Stimulated activated CD4-positive, alpha-beta T cell treated with anti-CD3 and anti-CD28 coated beads, Interleukin-12 subunit alpha, Interleukin-12 subunit beta, amount 100 ng/mL, for 48 hours (primary cell): ENCODE measurements at regions not wholly inside any gene's neighbourhood (a gene's known extent, or its start where the extent isn't known, plus 50 kb on each side); places are given as distances from the start of the nearest gene placed in this dataset.

Source experiments
- DNase-seq, 3 donors: peaks; one replicate each; pipeline ENCODE4 v3.0.0-alpha.2; 2020; ENCODE audit warnings: low read depth in 2 of 3, low spot score in 1 of 3

DNA sequence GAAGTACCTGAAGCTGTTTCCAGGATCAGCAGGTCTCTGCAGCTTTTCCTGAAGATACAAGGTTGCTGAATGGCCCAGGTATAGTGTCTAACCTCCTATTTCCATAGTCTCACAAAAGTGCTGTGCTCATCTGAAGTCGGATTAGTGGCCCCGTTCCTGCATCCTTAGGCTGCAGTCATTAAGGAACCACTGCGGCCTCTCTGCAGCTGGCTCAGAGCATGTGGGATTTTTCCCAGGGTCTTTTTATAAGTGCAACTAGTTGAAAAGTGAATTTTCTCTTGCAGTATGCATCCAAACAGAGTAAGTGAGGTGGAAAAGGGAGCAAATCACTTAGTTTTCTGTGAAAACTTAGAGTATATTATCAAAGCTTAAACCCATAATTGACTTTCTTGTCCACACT is 565.3 kb upstream of the NEGR1 start:
- DNase-seq = no peak

DNA sequence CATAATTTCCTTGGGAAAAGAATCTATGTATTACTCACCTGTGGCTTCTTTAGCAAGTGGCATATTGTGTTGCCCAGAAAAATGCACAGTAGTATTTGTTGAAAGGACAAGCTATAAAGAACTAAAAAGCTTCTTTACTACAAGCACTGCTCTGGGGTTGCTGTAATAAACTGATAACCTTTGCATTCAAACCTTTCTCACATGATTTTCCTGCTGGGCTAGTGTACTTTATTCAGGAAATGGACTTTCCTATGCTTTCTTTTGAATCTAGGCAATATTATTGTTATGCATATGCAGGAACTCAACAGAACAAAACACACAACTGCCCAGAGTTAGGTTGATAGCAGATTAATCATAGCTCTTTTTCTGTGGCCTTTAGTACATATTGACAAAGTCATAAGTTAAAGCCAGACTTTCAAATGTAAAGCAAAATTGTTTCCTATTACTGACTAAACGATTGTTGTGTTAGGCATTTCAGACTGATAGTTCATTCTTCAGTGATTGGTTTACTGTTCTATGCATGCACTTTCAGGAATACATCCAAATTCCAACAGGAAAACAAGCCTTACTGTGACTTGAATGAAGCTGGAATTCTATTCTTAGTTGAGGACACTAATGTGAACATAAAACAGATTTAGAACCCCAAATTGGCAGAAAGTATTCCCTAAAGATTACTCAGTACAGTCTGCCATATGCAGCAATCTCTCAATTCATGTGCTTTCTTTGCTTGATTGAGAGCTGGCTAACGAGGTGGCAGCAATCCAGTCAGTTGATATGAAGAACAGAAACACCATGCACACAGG is 564.3 kb upstream of the NEGR1 start:
- DNase-seq = no peak

DNA sequence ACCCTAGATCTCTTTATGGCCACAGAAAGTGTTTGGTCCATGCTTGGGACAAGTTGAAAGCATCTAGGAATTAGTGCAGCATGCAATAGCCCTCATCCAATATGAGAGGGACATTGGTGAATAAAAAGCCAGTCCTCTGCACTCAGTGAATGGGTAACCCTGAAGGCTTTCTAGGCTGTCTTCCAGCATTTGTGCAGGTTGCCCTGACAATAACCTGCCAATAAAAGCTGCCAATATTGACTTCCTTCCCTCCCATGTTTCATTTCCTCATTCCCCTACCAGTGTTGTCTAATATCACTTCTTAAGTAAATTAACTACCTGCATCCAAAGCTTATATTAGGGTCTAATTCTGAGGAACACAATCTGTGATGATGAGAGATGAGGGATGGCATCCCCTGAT is 563.6 kb upstream of the NEGR1 start:
- DNase-seq = no peak

DNA sequence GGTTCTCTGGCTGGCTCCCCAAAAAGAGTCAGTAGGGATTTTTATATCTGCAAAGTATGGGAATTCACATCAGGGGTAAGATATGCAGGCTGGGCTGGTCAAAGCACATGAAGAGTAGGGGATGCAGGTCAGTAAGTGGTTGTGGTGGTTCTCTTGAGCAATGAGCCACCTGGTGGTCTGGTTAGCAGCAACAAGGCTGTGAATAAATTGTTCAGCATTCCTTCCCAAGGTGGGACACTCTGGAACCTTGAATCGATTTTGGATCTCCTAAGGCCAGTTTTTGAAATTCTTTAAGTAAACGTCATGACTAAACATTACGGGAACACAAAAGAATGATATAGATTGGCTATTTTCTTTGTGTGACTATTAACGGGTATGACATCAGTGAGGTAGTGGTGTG is 563.0 kb upstream of the NEGR1 start:
- DNase-seq = no peak

DNA sequence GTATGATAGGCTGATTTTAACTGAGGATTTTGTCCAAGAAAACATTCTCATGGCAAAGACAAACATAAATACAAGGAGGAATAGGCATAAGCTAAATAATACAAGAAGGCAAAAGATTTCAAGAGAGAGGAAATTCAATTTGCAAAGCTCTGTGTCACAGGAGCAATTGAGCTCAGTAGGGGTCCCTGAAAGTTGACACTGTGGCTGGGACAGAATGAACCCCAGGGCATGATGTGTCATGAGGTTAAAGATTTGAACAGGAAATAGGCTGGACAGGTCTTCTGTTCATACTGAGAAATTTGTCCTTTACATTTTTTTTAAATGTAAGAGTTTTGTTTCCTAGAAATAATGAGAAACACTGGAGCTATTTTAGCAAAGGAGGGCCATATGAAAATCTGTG is 555.4 kb upstream of the NEGR1 start:
- DNase-seq = no peak

DNA sequence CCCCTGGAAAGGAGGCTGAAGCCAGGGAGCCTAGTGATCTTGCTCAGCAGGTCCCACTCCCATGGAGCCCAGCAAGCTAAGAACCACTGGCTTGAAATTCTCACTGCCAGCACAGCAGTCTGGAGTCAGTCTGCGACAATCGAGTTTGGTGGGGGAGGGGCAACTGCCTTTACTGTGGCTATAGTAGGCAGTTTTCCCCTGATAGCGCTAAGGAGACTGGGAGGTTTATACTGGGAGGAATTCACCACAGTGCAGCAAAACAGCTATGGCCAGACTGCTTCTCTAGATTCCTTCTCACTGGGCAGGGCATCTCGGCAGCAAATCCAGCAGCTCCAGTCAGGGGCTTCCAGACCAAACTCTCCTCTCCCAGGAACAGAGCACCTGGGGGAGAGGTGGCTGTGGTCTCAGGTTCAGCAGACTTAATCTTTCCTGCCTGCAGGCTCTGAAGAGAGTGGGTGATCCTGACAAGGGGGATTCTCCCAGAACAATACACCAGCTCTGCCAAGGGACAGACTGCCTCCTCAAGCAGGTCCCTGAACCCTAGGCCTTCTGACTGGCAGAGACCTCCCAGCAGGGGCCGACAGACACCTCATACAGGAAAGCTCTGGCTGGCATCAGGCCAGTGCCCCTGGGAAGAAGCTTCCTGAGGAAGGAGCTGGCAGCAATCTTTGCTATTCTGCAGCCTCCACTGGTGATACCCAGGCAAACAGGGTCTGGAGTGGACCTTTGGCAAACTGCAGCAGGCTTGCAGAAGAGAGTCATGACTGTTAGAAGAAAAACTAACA is 548.5 kb upstream of the NEGR1 start:
- DNase-seq = no peak

DNA sequence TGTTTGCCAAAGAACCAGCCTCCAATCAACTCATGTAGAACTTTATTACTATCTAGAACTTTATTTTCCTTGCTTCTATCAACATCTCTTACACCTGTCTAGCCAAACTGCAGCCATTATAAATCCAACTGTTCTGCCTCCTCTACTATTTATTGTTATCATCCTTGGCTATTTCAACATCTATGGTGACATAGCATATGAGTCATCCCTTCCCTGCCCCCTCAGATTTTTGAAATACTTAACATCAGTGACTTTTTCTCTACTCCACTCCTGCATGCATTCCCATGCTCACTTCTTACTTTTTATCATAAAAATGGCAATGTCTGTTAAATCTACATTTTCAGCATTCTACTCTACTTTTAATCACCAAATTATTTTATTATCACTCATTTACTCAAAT is 544.9 kb upstream of the NEGR1 start:
- no peak for DNase-seq

DNA sequence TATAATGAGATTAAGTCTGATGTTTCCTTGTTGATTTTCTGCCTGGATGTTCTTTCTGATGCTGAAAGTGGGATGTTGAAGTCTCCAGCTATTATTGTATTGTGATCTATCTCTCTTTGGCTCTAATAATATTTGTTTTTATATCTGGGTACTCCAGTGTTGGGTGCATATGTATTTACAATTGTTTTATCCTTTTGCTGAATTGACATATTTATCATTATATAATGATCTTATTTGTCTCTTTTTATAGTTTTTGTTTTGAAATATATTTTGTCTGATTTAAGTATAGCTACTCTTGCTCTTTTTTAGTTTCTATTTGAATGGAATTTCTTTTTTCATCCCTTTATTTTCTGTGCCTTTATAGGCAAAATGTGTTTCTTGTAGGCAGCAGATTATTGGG is 522.2 kb upstream of the NEGR1 start:
- no peak for DNase-seq

DNA sequence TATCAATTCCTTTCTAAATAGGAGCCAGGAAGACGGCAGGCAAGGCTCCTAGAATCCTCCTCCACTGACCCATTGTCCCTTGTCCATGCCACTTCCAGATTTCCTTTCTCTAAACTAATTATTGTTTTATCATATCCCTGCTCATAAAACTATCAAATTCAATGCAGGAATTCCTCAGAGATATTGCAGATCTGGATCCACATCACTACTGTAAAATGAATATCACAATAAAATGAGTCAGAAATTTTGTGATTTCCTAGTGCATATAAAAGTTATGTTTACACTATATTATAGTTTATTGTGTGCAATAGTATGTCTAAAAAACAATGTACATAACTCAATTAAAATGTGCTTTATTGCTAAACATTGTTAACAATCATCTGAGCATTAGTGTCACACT is 498.7 kb upstream of the NEGR1 start:
- DNase-seq = no peak

DNA sequence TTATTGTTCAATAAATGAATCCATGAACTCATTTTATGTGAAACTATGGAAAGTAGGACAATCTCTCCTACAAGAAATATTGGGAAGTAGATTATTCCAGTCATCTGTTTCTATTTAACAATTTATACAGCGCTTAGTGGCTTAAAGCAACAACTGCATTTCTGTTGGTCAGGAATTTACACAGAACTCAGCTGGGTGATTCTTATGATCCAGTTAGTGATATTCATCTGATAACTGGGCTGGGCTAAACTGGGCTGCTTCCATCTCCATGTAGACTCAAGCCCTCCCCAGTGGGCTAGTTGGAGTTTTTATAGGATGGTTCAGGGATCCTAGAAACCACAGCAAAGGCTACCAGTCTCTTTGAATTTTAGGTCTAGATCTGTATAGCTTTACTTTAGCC is 497.9 kb upstream of the NEGR1 start:
- DNase-seq = no peak

DNA sequence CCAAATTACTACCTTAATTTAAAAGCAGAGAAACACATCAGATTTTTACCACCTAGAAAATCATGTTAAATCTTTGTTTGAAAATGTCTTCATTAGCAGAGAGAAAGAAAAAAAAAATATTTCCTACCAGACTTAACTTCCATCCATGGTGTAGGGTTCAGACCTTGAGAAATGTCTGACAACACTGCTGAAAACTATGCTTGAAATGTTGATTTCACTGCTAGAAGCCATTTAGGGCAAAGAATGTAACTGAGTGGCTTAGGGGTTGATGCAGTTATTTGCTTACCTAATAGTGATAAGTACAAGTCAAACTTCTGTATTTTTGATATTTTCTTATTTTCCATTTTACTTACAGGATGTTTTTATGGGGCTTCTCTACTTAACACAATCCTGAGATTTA is 495.6 kb upstream of the NEGR1 start:
- DNase-seq = no peak

DNA sequence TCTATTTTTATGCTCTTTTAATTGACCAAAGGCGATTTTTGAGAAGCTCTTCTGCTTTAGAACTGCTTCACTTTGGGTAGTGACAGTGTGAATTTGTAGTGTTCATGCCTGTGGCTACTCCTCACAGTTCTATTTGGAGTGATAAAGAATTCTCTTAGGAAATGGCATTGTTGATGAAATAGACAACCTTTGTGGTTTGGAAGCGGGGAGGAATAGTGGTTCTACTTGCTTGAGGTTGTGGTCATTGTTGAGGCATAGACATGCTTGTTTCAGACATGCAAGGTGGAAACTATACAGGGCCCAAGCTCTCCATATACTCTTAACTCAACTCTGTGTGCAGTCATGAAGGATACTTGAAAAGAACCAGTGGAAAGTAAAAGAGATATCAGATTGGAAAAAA is 481.1 kb upstream of the NEGR1 start:
- no peak for DNase-seq

DNA sequence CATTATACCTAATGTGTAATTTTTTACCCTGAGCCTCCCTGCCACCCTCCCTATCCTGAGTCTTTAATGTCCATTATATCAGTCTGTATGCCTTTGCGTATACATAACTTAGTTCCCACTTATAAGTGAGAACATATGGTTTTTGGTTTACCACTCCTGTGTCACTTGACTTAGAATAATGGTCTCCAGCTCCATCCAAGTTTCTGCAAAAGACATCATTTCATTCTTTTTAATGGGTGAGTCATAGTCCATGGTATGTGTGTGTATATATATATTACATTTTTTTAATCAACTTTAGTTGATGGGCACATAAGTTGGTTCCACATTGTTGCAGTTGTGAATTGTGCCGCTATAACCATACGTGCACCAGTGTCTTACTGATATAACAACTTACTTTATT is 477.1 kb upstream of the NEGR1 start:
- no peak for DNase-seq

DNA sequence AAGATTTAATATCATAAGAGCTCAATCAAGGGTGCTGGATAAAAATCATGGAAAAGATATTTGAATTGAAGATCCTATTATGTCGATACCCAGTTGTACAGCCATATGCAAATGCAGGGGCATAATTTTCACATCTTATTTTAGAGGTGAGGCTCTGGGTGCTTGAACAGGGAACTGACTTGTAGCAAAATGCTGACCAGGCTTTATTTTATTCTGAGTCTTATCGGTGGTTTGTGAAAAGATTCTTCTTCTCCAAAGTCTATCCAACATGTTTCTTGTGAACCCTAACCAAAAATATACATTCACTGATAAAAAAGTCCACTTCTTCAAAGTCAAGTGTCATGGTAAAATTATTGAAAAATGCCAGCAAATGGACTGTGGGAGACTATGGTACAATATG is 475.5 kb upstream of the NEGR1 start:
- DNase-seq = no peak

DNA sequence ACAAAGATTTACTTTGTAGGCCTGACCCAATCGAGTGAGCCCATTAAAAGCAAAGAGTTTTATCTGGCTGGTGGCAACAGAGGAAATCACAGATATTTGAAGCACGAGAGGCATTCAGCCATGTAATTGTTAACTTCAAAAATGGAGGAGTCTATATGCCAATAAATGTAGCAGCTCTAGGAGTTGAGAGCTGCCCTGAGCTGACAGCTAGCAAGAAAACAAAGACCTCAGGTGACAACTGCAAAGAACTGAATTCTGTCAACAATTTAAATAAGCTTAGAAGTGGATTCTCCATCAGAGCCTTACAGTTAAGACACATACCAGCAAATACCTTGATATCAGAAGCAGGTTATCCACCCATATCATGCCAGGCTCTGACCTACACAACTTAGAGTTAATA is 463.1 kb upstream of the NEGR1 start:
- DNase-seq = no peak

DNA sequence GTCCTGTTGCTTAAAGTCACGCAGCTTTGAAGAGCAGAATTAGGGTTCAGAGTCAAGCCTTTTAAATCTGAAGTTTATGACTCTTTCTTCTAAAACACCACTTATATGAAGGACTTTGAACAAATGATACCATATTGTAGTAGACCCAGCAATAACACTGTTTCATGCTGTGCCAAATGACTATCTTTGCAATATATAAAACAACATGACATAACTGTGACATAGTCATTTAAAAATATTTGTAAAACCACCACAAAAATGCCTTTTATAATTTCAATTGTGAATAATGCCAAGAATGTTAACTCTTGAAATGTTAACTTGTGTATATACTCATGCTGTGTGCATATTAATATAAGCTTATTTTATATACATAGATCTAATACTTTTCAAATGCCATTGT is 452.1 kb upstream of the NEGR1 start:
- DNase-seq = no peak

DNA sequence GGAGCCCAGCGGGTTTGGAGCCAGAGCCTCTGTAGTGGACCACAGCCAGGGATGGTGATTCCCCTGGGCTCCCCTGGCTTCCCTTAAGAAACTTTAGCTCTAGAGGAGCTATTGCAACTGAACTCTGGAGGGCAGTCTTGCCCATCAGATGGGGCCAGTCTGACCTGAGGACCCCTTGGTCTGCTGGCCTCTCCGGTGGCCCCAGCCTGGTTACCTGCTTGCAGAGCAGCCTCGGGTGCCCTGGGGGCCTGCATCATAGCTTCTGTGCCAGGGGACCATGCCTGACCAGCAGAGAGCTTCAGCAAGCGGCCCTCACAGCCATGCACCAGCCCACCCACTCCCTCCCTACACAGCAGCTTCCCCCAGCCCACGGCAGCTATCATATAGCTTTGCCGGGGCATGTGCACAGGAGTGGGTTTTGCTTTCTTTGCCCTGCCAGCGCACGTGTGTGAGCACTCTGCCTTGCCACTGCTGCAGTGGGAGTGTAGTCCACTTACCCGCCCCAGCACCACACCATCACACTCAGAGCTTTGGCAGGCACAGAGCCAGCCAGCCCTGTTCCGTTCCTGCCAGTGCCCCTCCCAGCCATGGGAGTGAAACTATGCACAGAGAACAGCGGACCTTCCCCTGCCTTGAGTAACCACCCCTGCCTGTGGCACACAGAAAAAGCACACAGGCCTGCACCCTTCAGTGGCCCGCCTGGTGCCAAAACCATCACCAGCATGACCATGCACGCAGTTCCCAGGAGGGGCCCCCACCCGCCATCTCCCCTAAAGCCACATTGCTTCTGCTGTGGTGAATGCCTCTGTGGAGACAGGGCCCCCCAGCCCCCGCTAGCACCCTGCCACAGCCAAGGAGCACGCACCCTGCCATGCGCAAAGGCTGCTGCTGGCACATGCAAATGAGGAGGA is 442.9 kb upstream of the NEGR1 start:
- no peak for DNase-seq

DNA sequence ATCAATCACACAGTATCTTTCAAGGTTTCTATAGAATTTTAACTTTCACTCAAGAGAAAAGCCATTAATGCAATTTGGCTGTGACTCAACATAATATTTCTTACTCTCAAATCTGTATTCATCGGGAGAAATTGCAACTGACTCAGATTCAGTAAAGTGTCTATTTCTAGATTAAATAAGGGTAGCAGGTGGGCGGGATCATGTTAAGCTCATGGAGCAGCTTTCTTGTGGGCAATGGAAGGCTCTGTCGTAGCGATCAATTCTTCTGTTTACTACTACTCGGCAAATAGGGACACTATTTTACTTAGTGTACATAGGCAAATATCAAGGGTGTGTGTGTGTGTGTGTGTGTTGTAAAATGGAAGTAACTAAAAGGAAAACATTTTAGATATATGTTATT is 423.6 kb upstream of the NEGR1 start:
- no peak for DNase-seq

DNA sequence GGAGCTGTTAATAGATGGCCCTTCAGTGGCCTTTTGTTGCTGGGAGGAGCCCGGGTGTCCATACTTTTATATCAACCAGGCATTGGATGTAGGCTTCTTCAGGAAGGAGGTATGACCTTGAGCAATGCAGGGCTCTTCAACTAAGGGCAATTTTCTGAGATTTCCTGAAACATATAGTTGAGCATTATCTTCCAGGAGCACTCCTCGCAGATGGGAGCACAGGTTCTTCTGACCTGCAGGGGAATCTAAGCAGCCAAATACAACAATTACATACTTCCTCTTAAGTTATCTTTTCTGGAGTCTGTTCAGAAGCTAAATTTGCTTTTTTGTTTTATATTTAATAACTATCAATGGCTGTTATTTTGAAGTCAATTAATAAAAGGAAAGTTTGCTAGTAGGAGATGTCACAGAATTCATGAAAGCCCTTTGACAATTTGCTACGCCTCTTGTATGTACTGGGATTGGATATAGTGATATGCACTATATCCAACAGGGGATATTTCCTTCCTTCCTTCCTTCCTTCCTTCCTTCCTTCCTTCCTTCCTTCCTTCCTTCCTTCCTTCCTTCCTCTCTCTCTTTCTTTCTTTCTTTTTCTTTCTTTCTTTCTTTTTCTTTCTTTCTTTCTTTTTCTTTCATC is 422.6 kb upstream of the NEGR1 start:
- DNase-seq = no peak

DNA sequence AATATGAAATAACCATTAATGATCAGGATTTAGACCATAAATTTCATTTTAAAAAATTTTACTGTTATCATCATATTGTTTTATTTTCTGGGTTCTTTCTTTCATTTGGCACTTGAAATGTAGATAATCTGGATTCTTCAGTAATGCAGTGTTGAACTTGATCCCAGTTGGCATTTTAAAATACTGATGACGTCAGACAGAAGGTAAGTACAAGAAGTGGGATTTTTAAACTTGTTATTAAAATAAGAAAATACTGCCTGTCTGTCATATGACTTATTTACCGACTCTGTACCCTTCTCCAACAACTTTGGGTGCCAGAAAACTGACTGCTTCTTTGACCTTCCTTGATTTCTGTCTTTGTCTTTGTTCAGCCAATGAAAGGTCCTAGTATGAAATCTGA is 415.1 kb upstream of the NEGR1 start:
- no peak for DNase-seq

DNA sequence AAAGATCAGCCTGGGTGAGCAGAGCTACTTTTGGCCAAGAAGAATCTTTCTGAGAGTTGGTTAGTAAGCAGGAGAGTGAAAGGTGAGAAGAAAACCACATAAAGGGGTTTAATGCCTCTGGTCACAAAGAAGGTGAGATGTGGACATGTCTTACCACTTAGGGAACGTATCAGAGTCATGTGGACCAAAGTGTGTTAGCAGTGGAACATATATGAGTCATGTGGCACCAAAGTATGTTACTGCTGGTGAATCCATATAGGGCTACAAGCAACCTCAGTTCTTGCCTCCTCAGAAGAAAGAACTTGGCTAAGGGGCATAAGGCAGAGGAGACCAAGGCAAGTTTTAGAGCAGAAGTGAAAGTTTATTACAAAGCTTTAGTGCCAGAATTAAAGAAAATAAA is 411.6 kb upstream of the NEGR1 start:
- DNase-seq = no peak
